ENCODE measurements at regions not wholly inside any gene's neighbourhood (a gene's known extent, or its start where the extent isn't known, plus 50 kb on each side); places are given as distances from the start of the nearest gene placed in this dataset.

- H3K4me3 ChIP-seq (ENCODE audit: low read depth, low read length) = no peak overlapping the region
- no peaks in the 10 kb centered on the region for H3K27me3 ChIP-seq (ENCODE audit: insufficient read depth, low read depth, severe bottlenecking)
- no peak for DNase-seq
- no peak overlapping the region for H3K27ac ChIP-seq
- H3K36me3 ChIP-seq = no peaks in the 10 kb centered on the region
- TF ChIP-seq CTCF (IDR thresholded peaks at IDR 0.05; ENCODE audit: low read depth, low read length) = no peak
- H3K9me3 ChIP-seq (ENCODE audit: severe bottlenecking) = no peaks in the 10 kb centered on the region
Observed at GRCh38 chr5:94082405-94082804, 341.0 kb upstream of the POU5F2 start.

GRCh38 chr5:94081088-94081487, 339.7 kb upstream of the POU5F2 start:
- TF ChIP-seq CTCF (IDR thresholded peaks at IDR 0.05; ENCODE audit: low read depth, low read length) = no peak
- no peaks in the 10 kb centered on the region for H3K27me3 ChIP-seq (ENCODE audit: insufficient read depth, low read depth, severe bottlenecking)
- DNase-seq = no peak
- no peak overlapping the region for H3K27ac ChIP-seq
- H3K36me3 ChIP-seq = no peaks in the 10 kb centered on the region
- no peak overlapping the region for H3K4me3 ChIP-seq (ENCODE audit: low read depth, low read length)
- H3K9me3 ChIP-seq (ENCODE audit: severe bottlenecking) = no peaks in the 10 kb centered on the region

- no peak for TF ChIP-seq CTCF (IDR thresholded peaks at IDR 0.05; ENCODE audit: low read depth, low read length)
- DNase-seq = no peak
- no peaks in the 10 kb centered on the region for H3K9me3 ChIP-seq (ENCODE audit: severe bottlenecking)
- H3K36me3 ChIP-seq = no peaks in the 10 kb centered on the region
- H3K27ac ChIP-seq = no peak overlapping the region
- H3K4me3 ChIP-seq (ENCODE audit: low read depth, low read length) = no peak overlapping the region
- no peaks in the 10 kb centered on the region for H3K27me3 ChIP-seq (ENCODE audit: insufficient read depth, low read depth, severe bottlenecking)
Observed at GRCh38 chr5:94080390-94080789, 339.0 kb upstream of the POU5F2 start.

DNA sequence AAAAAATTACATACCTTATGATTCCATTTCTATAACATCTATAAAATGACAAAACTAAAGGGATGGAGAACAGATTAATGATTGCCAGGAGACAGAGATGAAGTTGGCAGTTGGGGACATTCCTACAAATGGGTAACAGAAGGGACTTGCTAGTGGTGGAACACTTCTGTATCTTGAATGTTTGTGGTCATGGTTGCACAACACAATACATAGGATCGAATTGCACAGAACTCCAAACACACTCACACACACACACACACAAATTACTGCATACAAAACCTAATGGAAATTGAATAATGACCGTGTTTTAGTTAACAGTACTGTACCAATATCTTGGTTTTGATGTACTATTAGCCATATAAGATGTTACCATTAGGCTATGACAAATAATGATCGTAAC, 330.7 kb upstream of the POU5F2 start:
- no peaks in the 10 kb centered on the region for H3K27me3 ChIP-seq (ENCODE audit: insufficient read depth, low read depth, severe bottlenecking)
- DNase-seq = no peak
- TF ChIP-seq CTCF (IDR thresholded peaks at IDR 0.05; ENCODE audit: low read depth, low read length) = no peak
- no peak overlapping the region for H3K27ac ChIP-seq
- no peak overlapping the region for H3K4me3 ChIP-seq (ENCODE audit: low read depth, low read length)
- no peaks in the 10 kb centered on the region for H3K36me3 ChIP-seq
- H3K9me3 ChIP-seq (ENCODE audit: severe bottlenecking) = no peaks in the 10 kb centered on the region

DNA sequence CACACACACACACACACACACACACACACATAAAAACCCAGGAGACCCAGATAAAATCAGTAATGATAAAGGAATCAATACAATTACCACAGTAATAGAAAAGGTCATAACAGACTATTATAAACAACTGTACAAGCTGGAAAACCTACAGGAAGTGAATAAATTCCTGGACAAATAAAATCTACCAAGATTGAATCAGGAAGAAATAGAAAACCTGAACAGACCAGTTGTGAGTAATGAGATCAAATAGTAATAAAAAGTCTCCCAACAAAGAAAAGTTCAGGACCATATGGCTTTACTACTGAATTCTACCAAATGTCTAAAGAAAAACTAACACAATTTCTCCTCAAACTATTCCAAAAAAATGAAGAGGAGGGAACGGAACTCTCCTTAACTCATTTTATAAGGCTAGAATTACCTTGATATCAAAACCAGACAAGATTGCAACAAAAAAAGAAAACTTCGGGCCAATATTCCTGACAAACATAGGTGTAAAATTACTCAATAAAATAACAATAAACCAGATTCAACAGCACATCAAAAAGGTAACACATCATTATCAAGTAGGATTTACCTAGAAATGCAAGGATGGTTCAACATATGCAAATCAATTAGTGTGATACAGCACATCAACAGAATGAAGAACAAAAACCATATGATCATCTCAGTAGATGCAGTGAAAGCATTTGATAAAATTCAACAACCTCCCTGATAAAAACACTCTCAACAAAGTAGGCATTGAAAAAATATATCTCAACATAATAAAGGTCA, 325.2 kb upstream of the POU5F2 start:
- H3K27me3 ChIP-seq (ENCODE audit: insufficient read depth, low read depth, severe bottlenecking) = no peaks in the 10 kb centered on the region
- DNase-seq = no peak
- no peak for TF ChIP-seq CTCF (IDR thresholded peaks at IDR 0.05; ENCODE audit: low read depth, low read length)
- H3K27ac ChIP-seq = no peak overlapping the region
- H3K36me3 ChIP-seq = no peaks in the 10 kb centered on the region
- H3K9me3 ChIP-seq (ENCODE audit: severe bottlenecking) = no peaks in the 10 kb centered on the region
- no peak overlapping the region for H3K4me3 ChIP-seq (ENCODE audit: low read depth, low read length)

DNA sequence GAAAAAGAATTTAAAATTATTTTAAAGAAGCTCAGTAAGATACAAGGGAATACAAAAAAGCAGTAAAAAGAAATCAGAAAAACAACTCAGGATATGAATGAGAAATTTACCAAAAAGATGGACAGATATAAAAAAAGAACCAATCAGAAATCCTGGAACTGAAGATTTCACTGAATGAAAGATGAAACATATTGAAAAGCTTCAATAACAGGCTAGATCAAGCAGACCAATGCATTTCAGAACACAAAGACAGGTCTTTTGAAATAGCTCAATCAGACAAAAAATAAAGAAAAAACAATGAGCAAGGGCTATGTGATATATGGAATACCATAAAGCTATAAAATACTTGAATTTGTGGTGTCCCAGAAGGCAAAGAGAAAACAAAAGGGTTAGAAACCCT, 322.6 kb upstream of the POU5F2 start:
- DNase-seq = no peak
- no peaks in the 10 kb centered on the region for H3K9me3 ChIP-seq (ENCODE audit: severe bottlenecking)
- no peak overlapping the region for H3K27ac ChIP-seq
- no peak for TF ChIP-seq CTCF (IDR thresholded peaks at IDR 0.05; ENCODE audit: low read depth, low read length)
- H3K36me3 ChIP-seq = no peaks in the 10 kb centered on the region
- H3K27me3 ChIP-seq (ENCODE audit: insufficient read depth, low read depth, severe bottlenecking) = no peaks in the 10 kb centered on the region
- no peak overlapping the region for H3K4me3 ChIP-seq (ENCODE audit: low read depth, low read length)
